ENCODE measurements at regions not wholly inside any gene's neighbourhood (a gene's known extent, or its start where the extent isn't known, plus 50 kb on each side); places are given as distances from the start of the nearest gene placed in this dataset.

GRCh38 chr6:43953794-43954310 is 173.4 kb downstream of the MRPL14 start:
- TF ChIP-seq, protein P1, sequence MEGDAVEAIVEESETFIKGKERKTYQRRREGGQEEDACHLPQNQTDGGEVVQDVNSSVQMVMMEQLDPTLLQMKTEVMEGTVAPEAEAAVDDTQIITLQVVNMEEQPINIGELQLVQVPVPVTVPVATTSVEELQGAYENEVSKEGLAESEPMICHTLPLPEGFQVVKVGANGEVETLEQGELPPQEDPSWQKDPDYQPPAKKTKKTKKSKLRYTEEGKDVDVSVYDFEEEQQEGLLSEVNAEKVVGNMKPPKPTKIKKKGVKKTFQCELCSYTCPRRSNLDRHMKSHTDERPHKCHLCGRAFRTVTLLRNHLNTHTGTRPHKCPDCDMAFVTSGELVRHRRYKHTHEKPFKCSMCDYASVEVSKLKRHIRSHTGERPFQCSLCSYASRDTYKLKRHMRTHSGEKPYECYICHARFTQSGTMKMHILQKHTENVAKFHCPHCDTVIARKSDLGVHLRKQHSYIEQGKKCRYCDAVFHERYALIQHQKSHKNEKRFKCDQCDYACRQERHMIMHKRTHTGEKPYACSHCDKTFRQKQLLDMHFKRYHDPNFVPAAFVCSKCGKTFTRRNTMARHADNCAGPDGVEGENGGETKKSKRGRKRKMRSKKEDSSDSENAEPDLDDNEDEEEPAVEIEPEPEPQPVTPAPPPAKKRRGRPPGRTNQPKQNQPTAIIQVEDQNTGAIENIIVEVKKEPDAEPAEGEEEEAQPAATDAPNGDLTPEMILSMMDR (conservative IDR thresholded peaks at IDR 0.05 in 1 of 2, IDR thresholded peaks at IDR 0.05 in 1 of 2; ENCODE audit: extremely low read depth in 1 of 2, insufficient read depth in 1 of 2, low read depth in 1 of 2, low read length in 2 of 2), result peak in 1 of 2 donors; percentile 36
- TF ChIP-seq EZH2 (IDR thresholded peaks at IDR 0.05; ENCODE audit: borderline replicate concordance, low read length), result no peak
